Activated CD4-positive, alpha-beta memory T cell treated with anti-CD3 and anti-CD28 coated beads, Interleukin-2, amount 10 ng/mL, durations not matched to agents 7 days and 5 days (primary cell): ENCODE measurements at regions not wholly inside any gene's neighbourhood (a gene's known extent, or its start where the extent isn't known, plus 50 kb on each side); places are given as distances from the start of the nearest gene placed in this dataset.
"Not testable (repeated sequence)": the region's sequence is repeated elsewhere in the genome, so short reads cannot be mapped to it uniquely, and the experiment has no call there.

ENCODE experiments used
- CTCF ChIA-PET: fragments of 350-600 bp; sonication (Branson Sonifier 250); formaldehyde crosslinking; loops from one replicate; lab custom pipeline; 2021; ENCODE audit warnings: antibody characterized with exemption, inconsistent platforms; lab: Charles Lee
- POLR2A ChIA-PET: fragments of 350-600 bp; sonication (Branson Sonifier 250); formaldehyde crosslinking; loops from one replicate; lab custom pipeline; 2021; ENCODE audit warnings: antibody characterized with exemption; lab: Charles Lee
- DNase-seq: peaks from one replicate; pipeline ENCODE4 v3.0.0-alpha.2; 2020
- H3K27ac Mint-ChIP-seq: one replicate; pipeline ENCODE4 v1.8.0; 2021; ENCODE audit warnings: mild to moderate bottlenecking, mixed read lengths
- H3K27me3 Mint-ChIP-seq: one replicate; pipeline ENCODE4 v1.8.0; 2021; ENCODE audit warnings: mixed read lengths
- H3K36me3 Mint-ChIP-seq: one replicate; pipeline ENCODE4 v1.8.0; 2021; ENCODE audit warnings: low read depth, mixed read lengths
- H3K4me1 Mint-ChIP-seq: one replicate; pipeline ENCODE4 v1.8.0; 2021; ENCODE audit warnings: mixed read lengths
- H3K4me3 Mint-ChIP-seq: one replicate; pipeline ENCODE4 v1.8.0; 2021; ENCODE audit warnings: mild to moderate bottlenecking, mixed read lengths
- H3K9me3 Mint-ChIP-seq: one replicate; pipeline ENCODE4 v1.8.0; 2021; ENCODE audit warnings: mixed read lengths

DNA sequence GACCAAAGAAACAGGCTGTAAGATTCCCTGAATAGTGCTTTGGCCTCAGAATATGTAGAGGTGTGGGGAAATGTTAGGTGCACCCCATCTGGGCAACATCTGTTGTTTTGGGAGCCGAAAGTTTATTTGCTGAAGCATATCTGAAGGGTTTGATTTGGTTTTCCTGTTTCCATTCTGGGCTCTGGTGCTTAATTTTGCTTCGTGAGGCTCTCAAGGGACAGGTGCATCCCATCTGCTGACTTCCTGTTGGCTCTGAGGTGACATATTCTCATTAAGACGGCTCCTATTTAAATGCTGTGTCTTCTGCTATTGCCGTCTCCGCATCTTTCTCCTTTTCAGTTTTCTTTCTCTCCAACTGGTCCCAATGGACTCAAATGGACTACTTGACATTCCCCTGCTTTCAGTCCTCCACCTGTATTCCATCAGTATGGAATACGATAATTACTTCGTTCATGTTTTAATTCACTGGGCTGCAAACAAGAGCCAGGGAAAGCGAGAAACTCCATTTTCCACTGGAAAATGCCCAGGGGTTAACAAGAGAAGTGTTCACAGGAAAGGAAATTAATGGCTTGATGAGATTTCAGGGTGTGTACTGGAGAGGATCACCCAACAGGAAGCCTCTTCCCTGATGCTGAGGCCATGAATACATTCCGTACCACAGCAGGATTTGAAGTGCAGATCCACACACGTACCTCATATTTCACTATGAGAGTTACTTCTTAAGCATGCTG, 104.0 kb downstream of the MTX3 start:
- DNase-seq: no peak
- Mint-ChIP-seq H3K27ac (no peak overlapping the region), H3K36me3 (no peaks in the 10 kb centered on the region), H3K9me3 (peaks cover 7% of the 10 kb centered on the region), H3K4me1 (no peaks in the 10 kb centered on the region), H3K4me3 (no peak overlapping the region), H3K27me3 (peaks cover 7% of the 10 kb centered on the region)
- CTCF ChIA-PET: no interaction called here
- POLR2A ChIA-PET: no interaction called here

DNA sequence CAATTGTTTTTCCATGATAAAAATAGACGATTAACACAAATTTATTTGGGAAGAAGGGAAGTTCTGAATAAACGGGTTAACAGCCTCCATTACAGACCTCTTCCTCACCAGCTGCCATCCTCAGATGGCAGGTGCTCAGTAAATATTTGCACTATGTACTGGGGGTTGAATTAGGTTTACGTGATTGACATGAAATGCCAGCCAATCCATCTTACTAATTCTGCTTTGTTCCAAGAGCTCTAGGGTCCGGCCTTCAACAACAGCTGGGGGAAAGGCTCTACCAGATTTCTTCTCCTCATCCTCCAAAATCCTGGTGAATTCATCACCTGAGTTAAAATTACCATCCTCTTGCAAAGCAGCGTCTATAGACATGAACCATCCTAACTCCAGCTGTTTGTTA, 104.6 kb downstream of the MTX3 start:
- Mint-ChIP-seq H3K9me3 (peaks cover 7% of the 10 kb centered on the region), H3K27me3 (peaks cover 6% of the 10 kb centered on the region), H3K4me1 (no peaks in the 10 kb centered on the region), H3K4me3 (no peak overlapping the region), H3K27ac (no peak overlapping the region), H3K36me3 (no peaks in the 10 kb centered on the region)
- no peak for DNase-seq
- POLR2A ChIA-PET: no interaction called here
- CTCF ChIA-PET: no interaction called here

DNA sequence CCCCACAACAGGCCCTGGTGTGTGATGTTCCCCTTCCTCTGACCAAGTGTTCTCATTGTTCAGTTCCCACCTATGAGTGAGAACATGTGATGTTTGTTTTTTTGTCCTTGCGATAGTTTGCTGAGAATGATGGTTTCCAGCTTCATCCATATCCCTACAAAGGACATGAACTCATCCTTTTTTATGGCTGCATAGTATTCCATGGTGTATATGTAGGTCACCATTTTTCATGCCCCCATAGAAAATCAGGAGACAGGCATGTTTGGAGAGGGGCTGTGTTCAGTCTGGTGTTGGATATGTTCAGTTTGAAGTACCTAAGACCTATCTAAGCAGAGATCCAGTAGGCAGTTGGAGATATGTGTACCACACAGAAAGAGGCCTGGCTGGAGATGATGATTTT, 111.2 kb downstream of the MTX3 start:
- H3K36me3 Mint-ChIP-seq, CTCF ChIA-PET, H3K9me3 Mint-ChIP-seq, H3K4me3 Mint-ChIP-seq, H3K4me1 Mint-ChIP-seq, POLR2A ChIA-PET, H3K27me3 Mint-ChIP-seq, DNase-seq, H3K27ac Mint-ChIP-seq: not testable (repeated sequence)

DNA sequence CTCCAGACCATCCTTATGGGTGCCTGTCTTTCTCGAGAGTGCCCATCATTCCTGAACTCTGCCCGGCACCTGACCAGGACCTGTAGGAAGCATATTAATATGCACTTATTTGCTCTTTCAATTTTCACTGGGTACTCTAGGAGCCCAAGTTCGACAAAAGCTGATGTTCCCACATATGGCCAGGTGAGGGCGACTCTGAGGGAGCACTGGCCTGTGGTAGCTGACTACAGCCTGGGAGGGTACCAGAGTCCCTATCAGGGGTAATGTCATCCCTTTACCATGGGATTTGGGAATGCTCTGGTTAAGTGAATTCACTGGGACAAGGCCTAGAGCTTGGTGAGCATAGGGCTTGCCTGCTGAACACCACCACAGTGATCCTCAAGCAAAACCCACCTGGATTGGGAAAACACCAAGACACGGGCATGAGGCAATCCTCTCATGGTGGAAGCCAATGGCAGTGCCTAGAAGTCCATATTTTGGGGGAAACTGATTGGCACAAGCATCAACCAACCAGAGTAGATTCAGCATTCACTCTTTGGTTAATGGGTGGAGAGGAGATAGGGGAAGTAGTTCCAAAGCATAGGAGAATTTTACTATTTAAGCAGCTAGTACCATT, 112.2 kb downstream of the MTX3 start:
- no peaks in the 10 kb centered on the region for H3K9me3 Mint-ChIP-seq
- POLR2A ChIA-PET: interaction anchor here (1.3 kb wide), 1 partner anchor 112 kb away, joined by 4 read pairs; the partner anchor contains the start of gene MTX3
- H3K4me3 Mint-ChIP-seq: no peak overlapping the region
- no peak overlapping the region for H3K27ac Mint-ChIP-seq
- no peaks in the 10 kb centered on the region for H3K4me1 Mint-ChIP-seq
- H3K36me3 Mint-ChIP-seq: no peaks in the 10 kb centered on the region
- CTCF ChIA-PET: interaction anchor here (0.5 to 2.5 kb wide), 4 partner anchors 200 to 483 kb away, joined by 3 to 43 read pairs (median 5); no protein-coding TSS in a partner anchor
- peak; percentile 48 for DNase-seq
- H3K27me3 Mint-ChIP-seq: peaks cover 5% of the 10 kb centered on the region

DNA sequence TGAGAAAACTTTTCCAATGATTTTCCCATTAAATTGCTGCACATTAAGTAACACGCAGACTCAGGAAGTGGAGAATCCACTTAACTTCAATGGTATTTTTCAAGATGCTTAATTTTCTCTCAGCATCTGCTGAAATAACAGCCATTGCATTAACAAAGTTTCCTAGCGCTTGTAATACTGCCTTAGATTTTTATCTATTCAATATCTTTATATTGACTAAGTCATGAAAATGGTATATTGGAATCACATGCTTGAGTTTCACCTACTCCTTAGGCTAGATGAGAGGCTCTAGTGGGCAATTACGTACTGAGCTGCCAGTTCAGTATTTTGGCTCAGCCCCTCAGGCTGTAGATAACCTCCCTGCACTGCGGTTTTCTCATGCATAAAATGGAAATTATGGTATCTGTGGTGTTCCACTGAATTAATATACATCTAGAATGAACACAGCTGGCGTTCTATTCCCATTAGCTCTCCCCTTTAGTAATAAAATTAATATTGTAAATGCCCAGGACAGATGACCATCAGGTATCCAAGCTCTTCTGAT, 112.9 kb downstream of the MTX3 start:
- CTCF ChIA-PET: interaction anchor here (0.8 to 2.5 kb wide), 3 partner anchors 205 to 430 kb away, joined by 3 to 43 read pairs (median 3); no protein-coding TSS in a partner anchor
- Mint-ChIP-seq H3K4me3 (no peak overlapping the region), H3K36me3 (no peaks in the 10 kb centered on the region), H3K27ac (no peak overlapping the region), H3K4me1 (no peaks in the 10 kb centered on the region), H3K27me3 (peaks cover 7% of the 10 kb centered on the region), H3K9me3 (no peaks in the 10 kb centered on the region)
- POLR2A ChIA-PET: interaction anchor here (1.3 kb wide), 1 partner anchor 112 kb away, joined by 4 read pairs; the partner anchor contains the start of gene MTX3
- no peak for DNase-seq

- Mint-ChIP-seq H3K36me3 (no peaks in the 10 kb centered on the region), H3K4me3 (no peak overlapping the region), H3K27me3 (peaks cover 7% of the 10 kb centered on the region), H3K9me3 (no peaks in the 10 kb centered on the region), H3K4me1 (no peaks in the 10 kb centered on the region), H3K27ac (no peak overlapping the region)
- POLR2A ChIA-PET: no interaction called here
- no peak for DNase-seq
- CTCF ChIA-PET: no interaction called here
Measured at GRCh38 chr5:79876456-79876855, 114.6 kb downstream of the MTX3 start.

DNA sequence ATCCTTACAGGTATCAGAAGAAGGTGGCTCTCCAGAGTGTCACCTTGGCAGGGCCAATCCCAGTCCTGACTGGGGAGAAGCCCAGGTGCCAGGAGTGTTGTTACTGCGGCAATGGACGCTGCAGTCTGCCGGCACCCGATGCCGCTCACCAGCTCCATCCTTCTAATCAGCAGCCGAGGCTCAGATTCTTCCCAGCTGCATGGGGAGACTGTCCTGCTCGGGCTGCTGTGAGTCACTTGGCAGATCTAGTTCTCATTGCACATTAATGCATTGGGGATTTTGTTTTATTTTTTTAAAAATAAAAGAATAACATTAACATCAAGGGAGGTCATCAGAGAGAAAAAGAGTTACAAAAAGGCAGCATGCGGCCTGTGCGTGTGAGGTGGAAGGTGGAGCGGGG, 115.8 kb downstream of the MTX3 start:
- Mint-ChIP-seq H3K27ac (no peak overlapping the region), H3K4me1 (no peaks in the 10 kb centered on the region), H3K36me3 (no peaks in the 10 kb centered on the region), H3K27me3 (peaks cover 7% of the 10 kb centered on the region), H3K9me3 (no peaks in the 10 kb centered on the region), H3K4me3 (no peak overlapping the region)
- ChIA-PET CTCF (no interaction called here), POLR2A (no interaction called here)
- DNase-seq: no peak

GRCh38 chr5:79873187-79873586, 117.9 kb downstream of the MTX3 start:
- Mint-ChIP-seq H3K36me3 (no peaks in the 10 kb centered on the region), H3K4me1 (no peaks in the 10 kb centered on the region), H3K9me3 (no peaks in the 10 kb centered on the region), H3K27ac (no peak overlapping the region), H3K27me3 (peaks cover 8% of the 10 kb centered on the region), H3K4me3 (no peak overlapping the region)
- DNase-seq: no peak
- POLR2A ChIA-PET: no interaction called here
- CTCF ChIA-PET: interaction anchor here (0.5 to 0.9 kb wide), 2 partner anchors 16 to 210 kb away, joined by 3 read pairs; no protein-coding TSS in a partner anchor

GRCh38 chr5:79872291-79872690, 118.8 kb downstream of the MTX3 start:
- POLR2A ChIA-PET: no interaction called here
- Mint-ChIP-seq H3K4me3 (no peak overlapping the region), H3K9me3 (no peaks in the 10 kb centered on the region), H3K27ac (no peak overlapping the region), H3K27me3 (peaks cover 9% of the 10 kb centered on the region), H3K36me3 (no peaks in the 10 kb centered on the region), H3K4me1 (no peaks in the 10 kb centered on the region)
- DNase-seq: no peak
- CTCF ChIA-PET: no interaction called here

GRCh38 chr5:79871364-79872120, 119.5 kb downstream of the MTX3 start:
- POLR2A ChIA-PET: no interaction called here
- Mint-ChIP-seq H3K4me1 (no peaks in the 10 kb centered on the region), H3K36me3 (no peaks in the 10 kb centered on the region), H3K27ac (no peak overlapping the region), H3K4me3 (no peak overlapping the region), H3K9me3 (no peaks in the 10 kb centered on the region), H3K27me3 (peaks cover 6% of the 10 kb centered on the region)
- CTCF ChIA-PET: no interaction called here
- DNase-seq: no peak

GRCh38 chr5:79868163-79868670, 122.8 kb downstream of the MTX3 start:
- DNase-seq: no peak
- Mint-ChIP-seq H3K27ac (no peak overlapping the region), H3K9me3 (no peaks in the 10 kb centered on the region), H3K27me3 (peaks cover 7% of the 10 kb centered on the region), H3K36me3 (no peaks in the 10 kb centered on the region), H3K4me3 (no peak overlapping the region), H3K4me1 (no peaks in the 10 kb centered on the region)
- POLR2A ChIA-PET: no interaction called here
- CTCF ChIA-PET: no interaction called here

GRCh38 chr5:79865579-79865978, 125.5 kb downstream of the MTX3 start:
- no peaks in the 10 kb centered on the region for H3K9me3 Mint-ChIP-seq
- no peak overlapping the region for H3K27ac Mint-ChIP-seq
- POLR2A ChIA-PET: no interaction called here
- H3K36me3 Mint-ChIP-seq: no peaks in the 10 kb centered on the region
- H3K4me1 Mint-ChIP-seq: no peaks in the 10 kb centered on the region
- CTCF ChIA-PET: no interaction called here
- no peak overlapping the region for H3K4me3 Mint-ChIP-seq
- no peak for DNase-seq
- H3K27me3 Mint-ChIP-seq: peaks cover 14% of the 10 kb centered on the region

DNA sequence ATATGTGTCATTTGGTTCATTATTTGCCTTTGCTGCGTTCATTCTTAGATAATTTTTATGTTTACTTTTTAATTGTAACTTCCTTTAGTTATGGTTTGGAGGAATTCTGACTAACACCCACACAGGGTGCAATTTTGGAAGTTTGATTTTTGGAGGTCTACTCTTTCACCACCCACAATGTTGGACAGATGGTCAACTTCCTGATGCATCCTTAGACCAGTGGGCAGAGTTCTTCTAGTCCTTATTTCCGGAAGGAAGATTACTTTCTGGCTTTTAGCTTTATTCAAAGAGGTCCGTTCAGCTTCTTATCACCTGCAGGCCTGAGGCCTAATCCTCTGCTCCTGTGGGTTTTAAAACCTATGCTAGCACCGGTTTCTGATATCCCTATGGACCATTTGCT, 126.7 kb downstream of the MTX3 start:
- DNase-seq: no peak
- Mint-ChIP-seq H3K36me3 (no peaks in the 10 kb centered on the region), H3K4me1 (no peaks in the 10 kb centered on the region), H3K27ac (no peak overlapping the region), H3K27me3 (peaks cover 20% of the 10 kb centered on the region), H3K9me3 (no peaks in the 10 kb centered on the region), H3K4me3 (no peak overlapping the region)
- POLR2A ChIA-PET: no interaction called here
- CTCF ChIA-PET: no interaction called here
